Neural cell (in vitro differentiated cells): ENCODE measurements at regions not wholly inside any gene's neighbourhood (a gene's known extent, or its start where the extent isn't known, plus 50 kb on each side); places are given as distances from the start of the nearest gene placed in this dataset.

ENCODE experiments used
- H2AFZ ChIP-seq: fragments of 200-600, 300-800 bp; sonication (generic), shearing (Covaris generic); 2 replicates; pipeline ENCODE4 v1.6.0; 2014; ENCODE audit warnings: low read depth, mild to moderate bottlenecking, antibody characterized with exemption, low read length, moderate library complexity
- H3F3A ChIP-seq: fragments of 200-600 bp; shearing (Covaris generic); 2 replicates; pipeline ENCODE4 v1.6.1; 2016; ENCODE audit warnings: mild to moderate bottlenecking, moderate library complexity, mixed read lengths, antibody characterized with exemption, low read length; ENCODE audit not compliant: insufficient read depth, poor library complexity, severe bottlenecking
- H3K27ac ChIP-seq: fragments of 200-600, 300-800 bp; sonication (generic), shearing (Covaris generic); 2 replicates; pipeline ENCODE4 v1.5.1; 2014; ENCODE audit warnings: mild to moderate bottlenecking, low read length, moderate library complexity
- H3K27me3 ChIP-seq: fragments of 300-800, 200-600 bp; sonication (generic), shearing (Covaris generic); 2 replicates; pipeline ENCODE4 v1.6.0; 2014; ENCODE audit warnings: mild to moderate bottlenecking, low read depth, low read length, moderate library complexity; ENCODE audit not compliant: insufficient read depth
- H3K36me3 ChIP-seq: fragments of 300-800, 200-600 bp; sonication (generic), shearing (Covaris generic); 2 replicates; pipeline ENCODE4 v1.5.1; 2014; ENCODE audit warnings: mild to moderate bottlenecking, antibody characterized with exemption, low read length, moderate library complexity; ENCODE audit not compliant: insufficient read depth
- H3K4me2 ChIP-seq: fragments of 300-800, 200-600 bp; sonication (generic), shearing (Covaris generic); 2 replicates; pipeline ENCODE4 v1.6.0; 2014; ENCODE audit warnings: mild to moderate bottlenecking, low read length
- H3K4me3 ChIP-seq: fragments of 300-800, 200-600 bp; sonication (generic), shearing (Covaris generic); 2 replicates; pipeline ENCODE4 v1.5.1; 2014; ENCODE audit warnings: mild to moderate bottlenecking, low read length, moderate library complexity
- H3K79me2 ChIP-seq: fragments of 200-600 bp; shearing (Covaris generic); replicated peaks from 2 replicates; pipeline ENCODE4 v1.6.0; 2014; ENCODE audit warnings: mild to moderate bottlenecking, low read length, moderate library complexity; ENCODE audit not compliant: insufficient read depth
- H3K9ac ChIP-seq: fragments of 300-800, 200-600 bp; sonication (generic), shearing (Covaris generic); 2 replicates; pipeline ENCODE4 v1.6.1; 2016; ENCODE audit warnings: mild to moderate bottlenecking, low read length, mixed read lengths
- H3K9me2 ChIP-seq: fragments of 200-600 bp; shearing (Covaris generic); 2 replicates; pipeline ENCODE4 v1.6.1; 2016; ENCODE audit warnings: mild to moderate bottlenecking, low read length, mixed read lengths; ENCODE audit not compliant: insufficient read depth
- H3K9me3 ChIP-seq: fragments of 200-600, 300-800 bp; sonication (generic), shearing (Covaris generic); 2 replicates; pipeline ENCODE4 v1.6.1; 2016; ENCODE audit warnings: mild to moderate bottlenecking, mixed run types, low read length, moderate library complexity, mixed read lengths
- H4K20me1 ChIP-seq: fragments of 200-600 bp; shearing (Covaris generic); 2 replicates; pipeline ENCODE4 v1.6.1; 2016; ENCODE audit warnings: mild to moderate bottlenecking, mixed run types; ENCODE audit not compliant: insufficient read depth
- CTCF ChIP-seq: fragments of 450-650 bp; IDR thresholded peaks from 2 replicates; pipeline ENCODE4 v1.5.1; 2014; ENCODE audit warnings: antibody characterized with exemption, mild to moderate bottlenecking, moderate library complexity; ENCODE audit not compliant: poor library complexity, severe bottlenecking
- EP300 ChIP-seq: fragments of 450-650 bp; conservative IDR thresholded peaks from 2 replicates; pipeline ENCODE4 v1.6.1; 2014; ENCODE audit warnings: antibody characterized with exemption, mild to moderate bottlenecking, moderate library complexity; ENCODE audit not compliant: poor library complexity, severe bottlenecking
- EZH2 ChIP-seq: fragments of 200-600, 300-800 bp; shearing (Covaris generic), sonication (generic); IDR thresholded peaks from 2 replicates; pipeline ENCODE4 v1.6.1; 2014; ENCODE audit warnings: antibody characterized with exemption, low read length, borderline replicate concordance, mild to moderate bottlenecking; ENCODE audit not compliant: insufficient read depth, poor library complexity, severe bottlenecking
- MXI1 ChIP-seq: fragments of 450-650 bp; conservative IDR thresholded peaks from 2 replicates; pipeline ENCODE4 v1.6.1; 2014; ENCODE audit warnings: antibody characterized with exemption, mild to moderate bottlenecking; ENCODE audit not compliant: poor library complexity, severe bottlenecking
- POLR2AphosphoS5 ChIP-seq: IDR thresholded peaks from 2 replicates; pipeline ENCODE4 v1.6.1; 2012
- RAD21 ChIP-seq: fragments of 450-650 bp; conservative IDR thresholded peaks from 2 replicates; pipeline ENCODE4 v1.6.1; 2014; ENCODE audit warnings: antibody characterized with exemption, mild to moderate bottlenecking, moderate library complexity
- REST ChIP-seq: IDR thresholded peaks from 2 replicates; pipeline ENCODE4 v1.6.1; 2012; ENCODE audit warnings: borderline replicate concordance
- SMC3 ChIP-seq: fragments of 450-650 bp; conservative IDR thresholded peaks from 2 replicates; pipeline ENCODE4 v1.6.1; 2014; ENCODE audit warnings: antibody characterized with exemption, mild to moderate bottlenecking, moderate library complexity; ENCODE audit not compliant: poor library complexity
- TAF1 ChIP-seq: IDR thresholded peaks from 2 replicates; pipeline ENCODE4 v1.6.1; 2012; ENCODE audit warnings: low read depth

GRCh38 chr11:82303671-82304070, 430.0 kb downstream of the FAM181B start:
- Histone ChIP-seq H3F3A (no peaks in the 10 kb centered on the region), H3K4me2 (no peak overlapping the region), H2AFZ (no peak overlapping the region), H3K27me3 (no peaks in the 10 kb centered on the region), H3K27ac (no peak overlapping the region), H3K9me3 (no peaks in the 10 kb centered on the region), H3K9me2 (no peaks in the 10 kb centered on the region), H3K9ac (no peak overlapping the region), H4K20me1 (no peaks in the 10 kb centered on the region), H3K79me2 (no peaks in the 10 kb centered on the region), H3K4me3 (no peak overlapping the region), H3K36me3 (no peaks in the 10 kb centered on the region)
- TF ChIP-seq SMC3 (no peak), RAD21 (no peak), POLR2AphosphoS5 (no peak), EZH2 (no peak), EP300 (no peak), CTCF (no peak), MXI1 (no peak), REST (no peak), TAF1 (no peak)

- Histone ChIP-seq H4K20me1 (no peaks in the 10 kb centered on the region), H3K27me3 (no peaks in the 10 kb centered on the region), H3K4me2 (no peak overlapping the region), H3K27ac (no peak overlapping the region), H3K36me3 (no peaks in the 10 kb centered on the region), H3F3A (no peaks in the 10 kb centered on the region), H3K79me2 (no peaks in the 10 kb centered on the region), H3K9ac (no peak overlapping the region), H3K9me2 (no peaks in the 10 kb centered on the region), H3K9me3 (no peaks in the 10 kb centered on the region), H2AFZ (no peak overlapping the region), H3K4me3 (no peak overlapping the region)
- no peak for TF ChIP-seq EP300
- no peak for TF ChIP-seq CTCF
- TF ChIP-seq REST = no peak
- no peak for TF ChIP-seq RAD21
- TF ChIP-seq TAF1 = no peak
- no peak for TF ChIP-seq EZH2
- TF ChIP-seq MXI1 = no peak
- no peak for TF ChIP-seq SMC3
- no peak for TF ChIP-seq POLR2AphosphoS5
Observed at GRCh38 chr11:82288471-82288870, 445.2 kb downstream of the FAM181B start.
